ENCODE measurements at regions not wholly inside any gene's neighbourhood (a gene's known extent, or its start where the extent isn't known, plus 50 kb on each side); places are given as distances from the start of the nearest gene placed in this dataset.

DNA sequence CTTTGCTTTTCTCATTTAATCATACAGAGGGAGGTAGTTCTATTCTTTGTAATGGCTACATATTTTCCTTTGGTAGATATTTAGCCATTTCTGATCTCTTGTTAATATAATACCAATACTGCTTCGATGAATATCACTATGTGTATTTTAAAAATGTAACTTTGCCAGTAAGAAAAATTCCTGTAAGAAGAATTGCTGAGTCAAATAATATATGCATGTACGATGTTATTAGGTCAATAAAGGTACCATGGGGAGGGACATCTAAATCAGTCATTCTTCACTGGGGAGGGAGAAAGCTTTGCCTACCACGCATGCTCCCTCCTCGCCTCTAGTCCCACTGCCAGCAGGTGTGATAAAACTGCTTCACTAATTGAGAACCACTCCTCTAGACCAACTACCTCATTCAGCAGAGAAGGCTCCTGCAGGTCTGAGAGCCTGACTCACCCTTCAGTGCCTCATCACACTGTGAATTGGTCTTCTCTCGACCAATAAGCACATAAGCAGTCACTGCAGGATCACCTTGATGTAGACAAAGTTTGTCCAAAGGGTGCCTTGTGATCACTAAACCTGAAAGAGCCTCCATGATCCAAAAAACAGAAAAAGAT is 56.1 kb upstream of the TBCA start:
- Histone ChIP-seq H3K4me3 (ENCODE audit: low read length) (no peak overlapping the region), H3K4me1 (ENCODE audit: insufficient read depth, low read length) (no peaks in the 10 kb centered on the region), H3K27me3 (ENCODE audit: insufficient read depth, low read length, poor library complexity, severe bottlenecking) (no peaks in the 10 kb centered on the region), H3K9me3 (ENCODE audit: low read length) (no peaks in the 10 kb centered on the region), H3K27ac (ENCODE audit: low read depth, low read length) (no peak overlapping the region), H3K36me3 (ENCODE audit: insufficient read depth, low read length) (no peaks in the 10 kb centered on the region)
- Mint-ChIP-seq H3K9me3 (no peaks in the 10 kb centered on the region), H3K36me3 (no peaks in the 10 kb centered on the region), H3K4me3 (no peak overlapping the region), H3K4me1 (no peaks in the 10 kb centered on the region), H3K27ac (peak overlapping the region in 1 of 8 donors; percentile 52), H3K27me3 (peaks cover 8 to 48% of the 10 kb centered on the region in 2 donors)
- POLR2A ChIA-PET, result no interaction called here
- CTCF ChIA-PET, result no interaction called here
- DNase-seq, result no peak

DNA sequence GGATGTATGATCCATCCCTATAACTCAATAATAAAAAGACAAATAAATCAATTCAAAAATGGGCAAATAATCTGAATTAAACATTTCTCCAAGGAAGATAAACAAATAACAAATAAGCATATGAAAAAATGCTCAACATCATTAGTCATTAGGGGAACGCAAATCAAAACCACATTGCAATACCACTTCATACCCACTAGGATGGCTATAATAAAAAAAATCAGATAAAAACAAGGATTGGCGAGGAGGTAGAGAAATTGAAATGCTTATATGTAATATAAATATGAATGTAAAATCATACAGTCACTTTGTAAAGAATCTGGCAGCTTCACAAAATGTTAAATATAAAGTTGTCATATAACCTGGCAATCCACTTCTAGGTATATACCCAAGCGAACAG is 52.3 kb upstream of the TBCA start:
- Histone ChIP-seq H3K27me3 (ENCODE audit: insufficient read depth, low read length, poor library complexity, severe bottlenecking) (no peaks in the 10 kb centered on the region), H3K27ac (ENCODE audit: low read depth, low read length) (no peak overlapping the region), H3K4me3 (ENCODE audit: low read length) (no peak overlapping the region), H3K9me3 (ENCODE audit: low read length) (no peaks in the 10 kb centered on the region), H3K4me1 (ENCODE audit: insufficient read depth, low read length) (no peaks in the 10 kb centered on the region), H3K36me3 (ENCODE audit: insufficient read depth, low read length) (no peaks in the 10 kb centered on the region)
- no peak for DNase-seq
- no peak overlapping the region for H3K27ac Mint-ChIP-seq
- ChIA-PET POLR2A (no interaction called here), CTCF (no interaction called here)
- H3K27me3 Mint-ChIP-seq, result peaks cover 13 to 72% of the 10 kb centered on the region in 2 donors
- no peaks in the 10 kb centered on the region for H3K4me1 Mint-ChIP-seq
- no peaks in the 10 kb centered on the region for H3K9me3 Mint-ChIP-seq
- no peak overlapping the region for H3K4me3 Mint-ChIP-seq
- H3K36me3 Mint-ChIP-seq, result no peaks in the 10 kb centered on the region
